ENCODE measurements at regions not wholly inside any gene's neighbourhood (a gene's known extent, or its start where the extent isn't known, plus 50 kb on each side); places are given as distances from the start of the nearest gene placed in this dataset.

DNA sequence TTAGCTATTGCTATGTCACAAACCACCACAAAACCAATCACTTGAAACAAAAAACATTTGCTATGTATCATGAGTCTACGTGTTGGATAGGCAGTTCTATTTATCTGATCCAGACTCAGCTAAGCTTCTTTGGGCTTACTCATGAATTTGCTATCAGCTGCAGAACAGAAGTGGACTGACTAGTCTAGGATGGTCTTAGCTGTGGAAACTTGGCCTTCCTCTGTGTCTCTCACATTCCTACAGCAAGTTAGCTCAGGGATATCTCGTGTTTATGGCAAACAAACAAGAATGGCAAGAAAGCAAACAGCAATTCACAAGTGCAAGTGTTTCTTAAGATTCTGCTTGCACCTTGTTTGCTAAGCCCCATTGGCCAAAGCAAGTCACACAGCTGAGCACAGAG lies 288.0 kb upstream of the TNP1 start:
- Histone ChIP-seq H3K4me1 (no peaks in the 10 kb centered on the region), H3K27me3 (no peaks in the 10 kb centered on the region), H3K4me3 (no peak overlapping the region), H3K36me3 (no peaks in the 10 kb centered on the region), H3K27ac (no peak overlapping the region), H3K9me3 (no peaks in the 10 kb centered on the region)
- no peak for DNase-seq
- intact Hi-C loops (cut with DNase I; ENCODE audit: low total_unique reads): no loop called here
- TF ChIP-seq, protein P1, sequence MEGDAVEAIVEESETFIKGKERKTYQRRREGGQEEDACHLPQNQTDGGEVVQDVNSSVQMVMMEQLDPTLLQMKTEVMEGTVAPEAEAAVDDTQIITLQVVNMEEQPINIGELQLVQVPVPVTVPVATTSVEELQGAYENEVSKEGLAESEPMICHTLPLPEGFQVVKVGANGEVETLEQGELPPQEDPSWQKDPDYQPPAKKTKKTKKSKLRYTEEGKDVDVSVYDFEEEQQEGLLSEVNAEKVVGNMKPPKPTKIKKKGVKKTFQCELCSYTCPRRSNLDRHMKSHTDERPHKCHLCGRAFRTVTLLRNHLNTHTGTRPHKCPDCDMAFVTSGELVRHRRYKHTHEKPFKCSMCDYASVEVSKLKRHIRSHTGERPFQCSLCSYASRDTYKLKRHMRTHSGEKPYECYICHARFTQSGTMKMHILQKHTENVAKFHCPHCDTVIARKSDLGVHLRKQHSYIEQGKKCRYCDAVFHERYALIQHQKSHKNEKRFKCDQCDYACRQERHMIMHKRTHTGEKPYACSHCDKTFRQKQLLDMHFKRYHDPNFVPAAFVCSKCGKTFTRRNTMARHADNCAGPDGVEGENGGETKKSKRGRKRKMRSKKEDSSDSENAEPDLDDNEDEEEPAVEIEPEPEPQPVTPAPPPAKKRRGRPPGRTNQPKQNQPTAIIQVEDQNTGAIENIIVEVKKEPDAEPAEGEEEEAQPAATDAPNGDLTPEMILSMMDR (IDR thresholded peaks at IDR 0.05): no peak
- TF ChIP-seq POLR2A (IDR thresholded peaks at IDR 0.05): no peak

DNA sequence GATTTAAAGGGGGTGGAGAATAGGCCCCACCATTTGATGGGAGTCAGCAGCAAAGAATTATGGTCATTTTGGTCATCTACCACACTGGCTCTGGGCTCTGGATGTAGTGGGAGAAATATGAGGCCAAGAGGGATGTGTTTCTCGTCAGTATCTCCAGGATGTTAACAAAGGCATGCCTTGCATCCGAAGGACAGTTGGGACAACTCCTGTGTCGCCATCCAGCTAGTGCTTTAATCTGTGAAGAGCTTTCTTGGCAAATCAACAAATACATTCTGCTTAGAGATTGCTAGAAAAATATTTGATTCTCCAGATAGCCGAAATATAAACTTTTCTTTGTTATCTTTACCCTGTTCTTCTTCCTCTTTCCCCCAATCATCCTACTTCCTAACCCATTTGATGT lies 287.1 kb upstream of the TNP1 start:
- Histone ChIP-seq H3K27ac (no peak overlapping the region), H3K36me3 (no peaks in the 10 kb centered on the region), H3K4me3 (no peak overlapping the region), H3K27me3 (no peaks in the 10 kb centered on the region), H3K4me1 (no peaks in the 10 kb centered on the region), H3K9me3 (peaks cover 0 to 7% of the 10 kb centered on the region in 2 donors)
- DNase-seq: no peak
- intact Hi-C loops (cut with DNase I; ENCODE audit: low total_unique reads): no loop called here
- TF ChIP-seq, protein P1 (IDR thresholded peaks at IDR 0.05): no peak
- no peak for TF ChIP-seq POLR2A (IDR thresholded peaks at IDR 0.05)

DNA sequence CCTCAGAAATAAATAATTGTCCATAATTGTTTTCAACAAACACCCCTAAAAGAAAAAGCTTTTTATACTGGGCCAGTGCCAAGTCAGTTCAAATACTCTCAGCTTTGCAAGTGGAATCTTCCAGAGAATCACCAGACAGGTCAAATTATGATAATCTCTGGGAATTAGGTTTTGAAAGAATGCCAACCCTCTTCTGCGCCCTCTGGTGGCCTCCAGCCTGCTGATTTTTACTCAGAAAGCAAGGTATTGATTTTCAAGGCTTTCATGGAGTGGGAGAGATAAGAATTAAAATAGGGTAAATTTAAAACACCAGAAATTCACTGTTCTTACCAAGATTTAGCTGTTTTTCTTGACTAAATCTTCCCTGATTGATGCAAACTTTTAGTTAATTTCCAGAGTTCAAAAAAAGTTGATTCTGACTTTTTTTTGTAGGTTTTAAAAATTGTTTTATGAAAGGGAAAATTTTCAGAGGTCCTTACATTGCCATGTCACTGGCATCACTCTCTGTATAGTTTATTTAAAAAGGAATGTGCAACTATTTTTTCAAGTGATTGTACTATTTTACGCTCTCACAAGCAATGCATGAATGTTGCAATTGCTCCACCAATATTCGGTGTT lies 282.9 kb upstream of the TNP1 start:
- H3K4me1 ChIP-seq: no peaks in the 10 kb centered on the region
- no peak overlapping the region for H3K4me3 ChIP-seq
- intact Hi-C loops (cut with DNase I; ENCODE audit: low total_unique reads): no loop called here
- H3K9me3 ChIP-seq: peaks cover 0 to 16% of the 10 kb centered on the region in 2 donors
- DNase-seq: no peak
- no peak overlapping the region for H3K27ac ChIP-seq
- no peaks in the 10 kb centered on the region for H3K27me3 ChIP-seq
- TF ChIP-seq, protein P1 (IDR thresholded peaks at IDR 0.05): peak in 1 of 4 experiments; percentile 4
- TF ChIP-seq POLR2A (IDR thresholded peaks at IDR 0.05): no peak
- H3K36me3 ChIP-seq: no peaks in the 10 kb centered on the region

DNA sequence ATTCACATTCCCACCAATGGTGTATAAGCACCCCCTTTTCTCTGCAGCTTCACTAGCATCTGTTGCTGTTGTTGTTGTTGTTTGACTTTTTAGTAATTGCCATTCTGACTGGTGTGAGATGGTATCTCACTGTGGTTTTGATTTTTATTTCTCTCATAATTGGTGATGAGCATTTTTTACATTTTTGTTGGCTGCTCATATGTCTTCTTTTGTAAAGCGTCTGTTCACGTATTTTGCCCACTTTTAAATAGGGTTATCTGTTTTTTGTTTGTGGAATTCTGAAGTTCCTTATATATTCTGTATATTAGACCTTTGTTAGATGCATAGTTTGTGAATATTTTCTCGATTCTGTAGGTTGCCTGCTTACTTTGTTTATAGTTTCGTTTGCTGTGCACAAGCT lies 278.4 kb upstream of the TNP1 start:
- H3K9me3 ChIP-seq: peaks cover 0 to 16% of the 10 kb centered on the region in 2 donors
- DNase-seq: no peak
- no peaks in the 10 kb centered on the region for H3K36me3 ChIP-seq
- no peaks in the 10 kb centered on the region for H3K4me1 ChIP-seq
- no peaks in the 10 kb centered on the region for H3K27me3 ChIP-seq
- no peak overlapping the region for H3K4me3 ChIP-seq
- H3K27ac ChIP-seq: no peak overlapping the region
- intact Hi-C loops (cut with DNase I; ENCODE audit: low total_unique reads): no loop called here
- no peak for TF ChIP-seq POLR2A (IDR thresholded peaks at IDR 0.05)
- TF ChIP-seq, protein P1 (IDR thresholded peaks at IDR 0.05): no peak

DNA sequence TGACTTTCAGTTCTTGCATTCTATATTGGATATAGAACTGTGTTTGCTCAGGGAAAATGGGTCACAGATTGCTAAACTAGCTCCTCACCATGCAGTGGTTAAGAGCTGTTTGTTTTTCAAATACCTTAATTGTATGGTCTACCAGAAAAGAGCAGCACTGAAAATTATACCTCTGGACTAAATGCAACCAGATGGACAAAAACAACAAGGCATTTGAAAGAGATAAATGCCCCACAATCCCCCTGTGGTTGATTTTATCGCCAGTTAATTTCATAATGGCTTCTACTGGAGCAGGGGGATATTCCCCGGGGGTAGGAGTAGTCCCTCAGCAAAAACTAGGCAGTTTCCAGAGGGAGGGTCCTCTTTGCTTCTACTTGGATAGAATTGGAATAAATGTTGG lies 267.9 kb upstream of the TNP1 start:
- Histone ChIP-seq H3K4me1 (no peaks in the 10 kb centered on the region), H3K27ac (no peak overlapping the region), H3K27me3 (no peaks in the 10 kb centered on the region), H3K36me3 (no peaks in the 10 kb centered on the region), H3K9me3 (no peaks in the 10 kb centered on the region), H3K4me3 (no peak overlapping the region)
- intact Hi-C loops (cut with DNase I; ENCODE audit: low total_unique reads): no loop called here
- TF ChIP-seq, protein P1 (IDR thresholded peaks at IDR 0.05): no peak
- TF ChIP-seq POLR2A (IDR thresholded peaks at IDR 0.05): no peak
- no peak for DNase-seq

Data from uterus (tissue), 3 donors.